K562 (cell line): ENCODE measurements at regions not wholly inside any gene's neighbourhood (a gene's known extent, or its start where the extent isn't known, plus 50 kb on each side); places are given as distances from the start of the nearest gene placed in this dataset.
"Not testable (repeated sequence)": the region's sequence is repeated elsewhere in the genome, so short reads cannot be mapped to it uniquely, and the experiment has no call there.

Experiments
- ATAC-seq: fragments of 200-7000 bp; cut with Tn5 transposase; 3 replicates; pipeline ENCODE4 v1.9.1; 2020; ENCODE audit warnings: moderate library complexity
- BruUV-seq: library from RNA; stranded (reverse); fragments of 400-500 nt; replicated peaks from 2 replicates; lab custom pipeline; 2021; lab: Mats Ljungman, UMichigan
- CTCF ChIA-PET: fragments of 300-600 bp; formaldehyde crosslinking; extraction: SDS; loops from one replicate; lab custom pipeline; 2021; ENCODE audit warnings: low intra/inter-chr PET ratio; lab: Yijun Ruan, JAX
- POLR2A ChIA-PET: fragments of 300-600, 350-650 bp; sonication (Branson Sonifier 250); formaldehyde crosslinking; extraction: SDS; loops from one replicate; lab custom pipeline; 2021; ENCODE audit warnings: antibody characterized with exemption, inconsistent platforms; lab: Yijun Ruan, JAX
- DNase-seq, 4 experiments: peaks; one replicate each; pipeline versions ENCODE4 v3.0.0 to v3.0.0-alpha.2; 2011 to 2018; ENCODE audit warnings: low spot score in 3 of 4, mixed read lengths in 3 of 4; ENCODE audit errors: extremely low read depth in 1 of 4
- FAIRE-seq: peaks from 2 replicates; lab custom pipeline; 2011; peaks lifted over from hg19 to GRCh38; lab: Jason Lieb, UNC
- H2AFZ ChIP-seq: 2 replicates; pipeline ENCODE4 v1.6.0; 2011; ENCODE audit warnings: low read depth, low read length, control low read depth, inconsistent platforms
- H3K27ac ChIP-seq: fragments of 200-600 bp; 3 replicates; pipeline ENCODE4 v1.8.0; 2011; ENCODE audit warnings: low read depth, mild to moderate bottlenecking, control low read depth, inconsistent platforms, low read length, moderate library complexity, mixed read lengths; ENCODE audit errors: extremely low read depth
- H3K27me3 ChIP-seq, 2 experiments: fragments of 300-600 bp in 1 of 2; 2 replicates in 1 of 2; 3 replicates in 1 of 2; pipeline versions ENCODE4 v1.6.0 to v1.8.0; 2011; ENCODE audit warnings: inconsistent platforms in 2 of 2, low read length in 2 of 2, mild to moderate bottlenecking in 1 of 2, mixed read lengths in 1 of 2, moderate library complexity in 1 of 2; ENCODE audit not compliant: control insufficient read depth in 2 of 2, insufficient read depth in 2 of 2
- H3K36me3 ChIP-seq: fragments of 300-600 bp; 3 replicates; pipeline ENCODE4 v1.8.0; 2011; ENCODE audit warnings: mild to moderate bottlenecking, low read length, inconsistent platforms; ENCODE audit not compliant: control insufficient read depth, insufficient read depth
- H3K4me1 ChIP-seq, 2 experiments: fragments of 200-600 bp in 1 of 2; replicated peaks in 1 of 2; 2 replicates in 1 of 2; 3 replicates in 1 of 2; pipeline versions ENCODE4 v1.5.1 to v1.8.0; 2011; ENCODE audit warnings: inconsistent platforms in 2 of 2, low read length in 2 of 2, mild to moderate bottlenecking in 1 of 2, mixed read lengths in 1 of 2, moderate library complexity in 1 of 2; ENCODE audit not compliant: control insufficient read depth in 2 of 2, insufficient read depth in 2 of 2
- H3K4me2 ChIP-seq: 2 replicates; pipeline ENCODE4 v1.6.1; 2011; ENCODE audit warnings: low read length, control low read depth, inconsistent platforms, mixed read lengths; ENCODE audit not compliant: insufficient read depth
- H3K4me3 ChIP-seq: fragments of 200-600 bp; sonication (generic), shearing (Covaris generic); 2 replicates; pipeline ENCODE4 v1.5.1; 2016; ENCODE audit warnings: control low read depth, inconsistent platforms
- H3K79me2 ChIP-seq: fragments of 200-600 bp; 3 replicates; pipeline ENCODE4 v1.8.0; 2011; ENCODE audit warnings: low read length, inconsistent platforms; ENCODE audit not compliant: control insufficient read depth, insufficient read depth
- H3K9ac ChIP-seq, 2 experiments: 2 replicates each; pipeline versions ENCODE4 v1.6.0 to v1.6.1; 2011; ENCODE audit warnings: low read depth in 2 of 2, low read length in 2 of 2, control low read depth in 1 of 2, inconsistent platforms in 1 of 2, mild to moderate bottlenecking in 1 of 2, mixed read lengths in 1 of 2; ENCODE audit not compliant: insufficient read depth in 1 of 2
- H3K9me1 ChIP-seq: one replicate; pipeline ENCODE4 v1.6.0; 2011; ENCODE audit warnings: inconsistent platforms, mild to moderate bottlenecking, low read length, moderate library complexity; ENCODE audit not compliant: control insufficient read depth, insufficient read depth
- H3K9me3 ChIP-seq: replicated peaks from 2 replicates; pipeline ENCODE4 v1.5.1; 2011; ENCODE audit warnings: low read depth, low read length, inconsistent platforms; ENCODE audit not compliant: control insufficient read depth, insufficient read depth
- H4K20me1 ChIP-seq: replicated peaks from 2 replicates; pipeline ENCODE4 v1.6.1; 2011; ENCODE audit warnings: low read length, inconsistent platforms, mixed read lengths; ENCODE audit not compliant: control insufficient read depth, insufficient read depth
- CAMTA2 ChIP-seq: fragments of 250-450 bp; sonication (Bioruptor Pico); conservative IDR thresholded peaks from 2 replicates; pipeline ENCODE4 v1.5.1; 2022
- JUN ChIP-seq, 2 experiments: sonication (generic) in 1 of 2; formaldehyde crosslinking in 1 of 2; IDR thresholded peaks; 2 replicates each; pipeline versions ENCODE4 v1.6.1 to v1.8.0; 2012 to 2022; ENCODE audit warnings: borderline replicate concordance in 2 of 2, mild to moderate bottlenecking in 2 of 2, improper control_type of control experiment in 1 of 2, low read depth in 1 of 2, low read length in 1 of 2, missing genetic modification reagents in 1 of 2
- RUNX1 ChIP-seq: sonication (generic); IDR thresholded peaks from 2 replicates; pipeline ENCODE4 v1.6.1; 2016; ENCODE audit warnings: antibody characterized with exemption, low read depth
- WGBS: fragments of 100-300 bp; shearing (Covaris generic); methylation state at CpG from one replicate; pipeline ENCODE4 v1.1.6; 2016; ENCODE audit warnings: low coverage, mixed read lengths; ENCODE audit not compliant: insufficient coverage; ENCODE audit errors: missing lambda C conversion rate; 5-methylcytosine and 5-hydroxymethylcytosine counted together
- in situ Hi-C: fragments of 300-500 bp; cut with MboI; formaldehyde crosslinking; loops from 4 replicates; pipeline ENCODE4 v1.15.0; 2018; ENCODE audit warnings: inconsistent platforms, mixed read lengths
- intact Hi-C: fragments of 100-400 bp; cut with micrococcal nuclease; formaldehyde crosslinking; loops from 2 replicates; pipeline ENCODE4 v1.14.2; 2022

DNA sequence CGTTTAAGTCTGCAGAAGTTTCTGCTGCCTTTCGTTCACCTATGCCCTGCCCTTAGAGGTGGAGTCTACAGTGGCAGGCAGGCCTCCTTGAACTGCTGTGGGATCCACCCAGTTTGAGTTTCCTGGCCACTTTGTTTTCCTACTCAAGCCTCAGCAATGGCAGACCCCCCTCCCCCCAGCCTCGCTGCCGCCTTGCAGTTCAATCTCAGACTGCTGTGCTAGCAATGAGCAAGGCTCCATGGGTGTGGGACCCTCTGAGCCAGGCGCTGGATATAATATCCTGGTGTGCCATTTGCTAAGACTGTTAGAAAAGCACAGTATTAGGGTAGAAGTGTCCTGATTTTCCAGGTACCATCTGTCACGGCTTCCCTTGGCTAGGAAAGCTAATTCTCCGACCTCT is 792.6 kb upstream of the EPHA5 start:
- FAIRE-seq, H3K9me3 ChIP-seq, H3K79me2 ChIP-seq, H3K36me3 ChIP-seq, CTCF ChIA-PET, H3K4me2 ChIP-seq, in situ Hi-C loops, H3K4me1 ChIP-seq, H3K9me1 ChIP-seq, H4K20me1 ChIP-seq, H2AFZ ChIP-seq, ATAC-seq, H3K9ac ChIP-seq, POLR2A ChIA-PET, BruUV-seq, H3K4me3 ChIP-seq, intact Hi-C loops, H3K27ac ChIP-seq, H3K27me3 ChIP-seq, DNase-seq: not testable (repeated sequence)
- WGBS, result 0% methylated on average over 7 of the region's 7 CpGs

DNA sequence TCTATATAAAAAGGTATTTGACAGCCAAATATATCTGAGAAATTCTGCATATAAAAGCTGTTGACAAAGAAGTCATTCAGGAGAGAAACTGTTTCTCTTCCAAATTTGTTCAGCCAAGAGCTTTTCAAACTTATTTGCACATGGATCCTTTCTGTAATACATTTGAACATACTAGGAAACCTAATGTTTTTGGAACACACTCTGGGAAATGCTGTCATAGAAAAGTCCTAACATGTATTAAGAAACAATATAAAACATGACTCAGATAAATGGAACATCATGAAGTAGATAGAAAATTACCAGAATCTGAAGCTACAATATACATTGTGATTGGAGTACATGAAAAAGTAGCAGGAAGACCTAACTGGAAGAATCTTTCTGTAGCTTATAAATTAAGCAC is 781.5 kb upstream of the EPHA5 start:
- Histone ChIP-seq H3K79me2 (no peaks in the 10 kb centered on the region), H2AFZ (no peak overlapping the region), H4K20me1 (no peaks in the 10 kb centered on the region), H3K36me3 (no peaks in the 10 kb centered on the region), H3K4me1 (no peaks in the 10 kb centered on the region), H3K4me3 (no peak overlapping the region), H3K9me1 (no peaks in the 10 kb centered on the region), H3K27ac (no peak overlapping the region), H3K4me2 (no peak overlapping the region), H3K9ac (no peak overlapping the region), H3K9me3 (no peaks in the 10 kb centered on the region), H3K27me3 (no peaks in the 10 kb centered on the region)
- no peak for ATAC-seq
- FAIRE-seq, result no peak
- TF ChIP-seq JUN (IDR thresholded peaks at IDR 0.05; ENCODE audit: borderline replicate concordance, low read depth, low read length) (no peak), JUN (CRISPR knock-in tag; IDR thresholded peaks at IDR 0.05; ENCODE audit: borderline replicate concordance) (no peak), CAMTA2 (CRISPR knock-in tag) (no peak), RUNX1 (no peak)
- CTCF ChIA-PET, result no interaction called here
- POLR2A ChIA-PET, result interaction anchor here (0.6 to 0.7 kb wide), 2 partner anchors 734 to 1077 kb away, joined by 3 read pairs; no protein-coding TSS in a partner anchor
- intact Hi-C loops, result no loop called here
- BruUV-seq, result no TSS peak
- DNase-seq, result no peak
- in situ Hi-C loops, result no loop called here
